Stimulated activated CD8-positive, alpha-beta memory T cell treated with anti-CD3 and anti-CD28 coated beads, Interleukin-15, amount 100 ng/mL, for 24 hours (primary cell): ENCODE measurements at regions not wholly inside any gene's neighbourhood (a gene's known extent, or its start where the extent isn't known, plus 50 kb on each side); places are given as distances from the start of the nearest gene placed in this dataset.

ENCODE experiments used
- DNase-seq: peaks from one replicate; pipeline ENCODE4 v3.0.0-alpha.2; 2020; ENCODE audit warnings: low read depth

GRCh38 chr12:127749416-127749815 is 517.6 kb upstream of the TMEM132C start:
- DNase-seq, result no peak

- DNase-seq, result no peak
Observed at GRCh38 chr12:127750076-127750840, 516.7 kb upstream of the TMEM132C start.

GRCh38 chr12:127752802-127753201 is 514.2 kb upstream of the TMEM132C start:
- no peak for DNase-seq

- no peak for DNase-seq
Observed at GRCh38 chr12:127760357-127760756, 506.6 kb upstream of the TMEM132C start.

- DNase-seq, result no peak
Observed at GRCh38 chr12:127760996-127761395, 506.0 kb upstream of the TMEM132C start.

- DNase-seq, result no peak
Observed at GRCh38 chr12:127761880-127762279, 505.1 kb upstream of the TMEM132C start.

- DNase-seq, result no peak
Observed at GRCh38 chr12:127767656-127768055, 499.3 kb upstream of the TMEM132C start.

- no peak for DNase-seq
Observed at GRCh38 chr12:127770118-127770517, 496.9 kb upstream of the TMEM132C start.

GRCh38 chr12:127771546-127771945 is 495.4 kb upstream of the TMEM132C start:
- DNase-seq, result no peak

GRCh38 chr12:127773520-127773919 is 493.4 kb upstream of the TMEM132C start:
- DNase-seq, result no peak

GRCh38 chr12:127774828-127775227 is 492.1 kb upstream of the TMEM132C start:
- DNase-seq, result no peak

- no peak for DNase-seq
Observed at GRCh38 chr12:127779301-127780045, 487.5 kb upstream of the TMEM132C start.

- no peak for DNase-seq
Observed at GRCh38 chr12:127780881-127781280, 486.1 kb upstream of the TMEM132C start.

GRCh38 chr12:127781336-127781735 is 485.6 kb upstream of the TMEM132C start:
- no peak for DNase-seq

GRCh38 chr12:127785540-127785939 is 481.4 kb upstream of the TMEM132C start:
- DNase-seq, result no peak

- DNase-seq, result no peak
Observed at GRCh38 chr12:127785986-127786590, 480.9 kb upstream of the TMEM132C start.

GRCh38 chr12:127787544-127787943 is 479.4 kb upstream of the TMEM132C start:
- no peak for DNase-seq

GRCh38 chr12:127790376-127790775 is 476.6 kb upstream of the TMEM132C start:
- DNase-seq, result no peak

- no peak for DNase-seq
Observed at GRCh38 chr12:127791217-127791616, 475.8 kb upstream of the TMEM132C start.

GRCh38 chr12:127797918-127798317 is 469.1 kb upstream of the TMEM132C start:
- DNase-seq, result no peak

- DNase-seq, result no peak
Observed at GRCh38 chr12:127802271-127802670, 464.7 kb upstream of the TMEM132C start.

GRCh38 chr12:127803545-127803944 is 463.4 kb upstream of the TMEM132C start:
- no peak for DNase-seq

GRCh38 chr12:127809275-127809674 is 457.7 kb upstream of the TMEM132C start:
- DNase-seq, result no peak
